ENCODE measurements at regions not wholly inside any gene's neighbourhood (a gene's known extent, or its start where the extent isn't known, plus 50 kb on each side); places are given as distances from the start of the nearest gene placed in this dataset.

- TF ChIP-seq CTCF (IDR thresholded peaks at IDR 0.05) (no peak), POLR2A (IDR thresholded peaks at IDR 0.05) (no peak)
Measured at GRCh38 chr16:26394409-26394808, 672.3 kb upstream of the C16orf82 start.
